ENCODE measurements at regions not wholly inside any gene's neighbourhood (a gene's known extent, or its start where the extent isn't known, plus 50 kb on each side); places are given as distances from the start of the nearest gene placed in this dataset.

DNA sequence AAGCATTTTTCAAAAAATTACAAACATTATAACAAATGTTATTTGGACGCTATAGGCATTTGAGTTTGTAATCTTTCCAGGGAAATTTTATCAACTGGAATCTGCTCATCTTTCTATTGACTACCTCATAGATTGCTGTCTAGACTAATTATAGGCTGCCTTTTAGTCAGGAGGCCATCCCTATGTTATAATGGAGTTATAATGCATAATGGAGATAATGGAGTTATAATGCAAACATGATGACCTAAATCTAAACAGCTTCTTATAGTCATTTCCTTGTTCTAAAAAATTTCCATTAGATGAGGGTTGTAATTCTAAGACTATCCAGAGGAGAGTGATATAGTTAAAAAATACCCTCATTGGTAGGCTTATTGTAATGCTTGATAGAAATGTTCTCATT is 226.4 kb downstream of the SI start:
- no peaks in the 10 kb centered on the region for H3K36me3 ChIP-seq
- no peak overlapping the region for H3K9ac ChIP-seq
- TF ChIP-seq Cebpa-rat (IDR thresholded peaks at IDR 0.05) = no peak
- H3K9me3 ChIP-seq (replicated peaks in 1 of 11) = no peaks in the 10 kb centered on the region
- H3K4me1 ChIP-seq = peaks cover 0 to 7% (median 2%) of the 10 kb centered on the region in 10 experiments; a peak in 7 of 20 replicates
- H3K4me3 ChIP-seq = no peak overlapping the region
- H3K27ac ChIP-seq = no peak overlapping the region
- no peaks in the 10 kb centered on the region for H4K20me1 ChIP-seq
- no peaks in the 10 kb centered on the region for H3K27me3 ChIP-seq
- no peak overlapping the region for H3K4me2 ChIP-seq

- H4K20me1 ChIP-seq = no peaks in the 10 kb centered on the region
- H3K27ac ChIP-seq = no peak overlapping the region
- no peaks in the 10 kb centered on the region for H3K9me3 ChIP-seq (replicated peaks in 1 of 11)
- no peak overlapping the region for H3K9ac ChIP-seq
- no peaks in the 10 kb centered on the region for H3K36me3 ChIP-seq
- no peak overlapping the region for H3K4me2 ChIP-seq
- H3K4me1 ChIP-seq = peaks cover 0 to 7% (median 2%) of the 10 kb centered on the region in 10 experiments; a peak in 7 of 20 replicates
- H3K4me3 ChIP-seq = no peak overlapping the region
- TF ChIP-seq Cebpa-rat (IDR thresholded peaks at IDR 0.05) = no peak
- H3K27me3 ChIP-seq = no peaks in the 10 kb centered on the region
These were observed 227.1 kb downstream of the SI start for GRCh38 chr3:164851204-164851603.

- peaks cover 0 to 7% (median 2%) of the 10 kb centered on the region in 10 experiments; a peak in 7 of 20 replicates for H3K4me1 ChIP-seq
- H3K9me3 ChIP-seq (replicated peaks in 1 of 11) = no peaks in the 10 kb centered on the region
- H3K36me3 ChIP-seq = no peaks in the 10 kb centered on the region
- no peak overlapping the region for H3K9ac ChIP-seq
- H3K4me3 ChIP-seq = no peak overlapping the region
- H3K27me3 ChIP-seq = no peaks in the 10 kb centered on the region
- no peak for TF ChIP-seq Cebpa-rat (IDR thresholded peaks at IDR 0.05)
- H3K27ac ChIP-seq = no peak overlapping the region
- H3K4me2 ChIP-seq = no peak overlapping the region
- H4K20me1 ChIP-seq = no peaks in the 10 kb centered on the region
These were observed 229.4 kb downstream of the SI start for GRCh38 chr3:164848923-164849322.

- Histone ChIP-seq H3K9me3 (replicated peaks in 1 of 11) (no peaks in the 10 kb centered on the region), H3K27me3 (no peaks in the 10 kb centered on the region), H3K4me2 (no peak overlapping the region), H3K4me3 (no peak overlapping the region), H4K20me1 (no peaks in the 10 kb centered on the region), H3K27ac (no peak overlapping the region), H3K4me1 (peaks cover 0 to 7% (median 2%) of the 10 kb centered on the region in 10 experiments; a peak in 7 of 20 replicates), H3K36me3 (no peaks in the 10 kb centered on the region), H3K9ac (no peak overlapping the region)
- TF ChIP-seq Cebpa-rat (IDR thresholded peaks at IDR 0.05) = no peak
These were observed 232.6 kb downstream of the SI start for GRCh38 chr3:164845739-164846138.

- peaks cover 0 to 13% (median 5%) of the 10 kb centered on the region in 10 experiments; a peak in 11 of 20 replicates for H3K4me1 ChIP-seq
- H3K4me3 ChIP-seq = no peak overlapping the region
- H3K4me2 ChIP-seq = peak overlapping the region in 7 of 11 experiments; percentile 20 to 43 (median 26); a peak in 11 of 22 replicates
These were observed 246.1 kb downstream of the SI start for GRCh38 chr3:164832216-164832615.

DNA sequence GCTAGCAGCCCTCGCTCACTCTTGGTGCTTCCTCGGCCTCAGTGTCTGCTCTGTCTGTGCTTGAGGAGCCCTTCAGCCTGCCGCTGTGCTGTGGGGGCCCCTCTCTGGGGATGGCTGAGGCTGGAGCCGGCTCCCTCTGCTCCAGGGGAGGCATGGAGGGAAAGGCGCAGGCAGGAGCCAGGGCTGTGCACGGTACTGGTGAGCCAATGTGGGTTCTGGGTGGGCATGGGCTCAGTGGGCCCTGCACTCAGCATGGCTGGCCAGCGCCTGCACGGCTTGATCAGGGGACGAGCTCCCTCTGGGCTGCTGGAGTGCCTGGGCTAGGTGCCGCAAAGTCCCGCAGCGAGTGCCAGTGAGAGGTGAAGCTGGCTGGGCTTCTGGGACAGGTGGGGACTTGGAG is 260.0 kb downstream of the SI start:
- no peak overlapping the region for H3K4me2 ChIP-seq
- H4K20me1 ChIP-seq = no peaks in the 10 kb centered on the region
- no peaks in the 10 kb centered on the region for H3K27me3 ChIP-seq
- no peak for TF ChIP-seq Cebpa-rat (IDR thresholded peaks at IDR 0.05)
- peaks cover 0 to 3% (median 0%) of the 10 kb centered on the region in 11 experiments; a peak in 1 of 22 replicates for H3K36me3 ChIP-seq
- no peak overlapping the region for H3K9ac ChIP-seq
- peaks cover 10 to 17% (median 13%) of the 10 kb centered on the region in 11 experiments for H3K9me3 ChIP-seq (replicated peaks in 1 of 11)
- H3K27ac ChIP-seq = no peak overlapping the region
- no peaks in the 10 kb centered on the region for H3K4me1 ChIP-seq
- H3K4me3 ChIP-seq = no peak overlapping the region

More at GRCh38 chr3:164832216-164832615, 246.1 kb downstream of the SI start:
- Histone ChIP-seq H3K9ac (no peak overlapping the region), H3K27me3 (no peaks in the 10 kb centered on the region), H3K27ac (no peak overlapping the region; a peak in 1 of 22 replicates), H3K36me3 (no peaks in the 10 kb centered on the region), H3K9me3 (replicated peaks in 1 of 11) (no peaks in the 10 kb centered on the region), H4K20me1 (no peaks in the 10 kb centered on the region)
- no peak for TF ChIP-seq Cebpa-rat (IDR thresholded peaks at IDR 0.05)

DNA sequence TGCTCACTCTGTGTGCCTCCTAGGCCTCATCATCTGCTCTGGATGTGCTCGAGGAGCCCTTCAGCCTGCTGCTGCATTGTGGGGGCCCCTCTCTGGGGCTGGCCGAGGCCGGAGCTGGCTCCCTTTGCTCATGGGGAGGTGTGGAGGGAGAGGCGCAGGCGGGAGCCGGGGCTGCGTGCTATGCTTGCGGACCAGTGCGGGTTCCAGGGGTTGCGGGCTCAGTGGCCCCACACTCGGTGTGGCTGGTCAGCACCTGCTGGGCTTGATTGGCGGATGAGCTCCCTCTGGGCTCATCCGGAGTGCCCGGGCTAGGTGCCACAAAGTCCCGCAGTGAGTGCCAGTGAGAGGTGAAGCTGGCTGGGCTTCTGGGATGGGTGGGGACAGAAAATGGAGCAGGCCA is 264.2 kb downstream of the SI start:
- TF ChIP-seq Cebpa-rat (IDR thresholded peaks at IDR 0.05) = no peak
- H3K4me3 ChIP-seq = no peak overlapping the region
- H3K36me3 ChIP-seq = peaks cover 0 to 3% (median 0%) of the 10 kb centered on the region in 11 experiments; a peak in 1 of 22 replicates
- peaks cover 10 to 15% (median 13%) of the 10 kb centered on the region in 11 experiments for H3K9me3 ChIP-seq (replicated peaks in 1 of 11)
- H4K20me1 ChIP-seq = no peaks in the 10 kb centered on the region
- H3K27me3 ChIP-seq = no peaks in the 10 kb centered on the region
- no peaks in the 10 kb centered on the region for H3K4me1 ChIP-seq
- H3K27ac ChIP-seq = no peak overlapping the region
- no peak overlapping the region for H3K4me2 ChIP-seq
- H3K9ac ChIP-seq = no peak overlapping the region

DNA sequence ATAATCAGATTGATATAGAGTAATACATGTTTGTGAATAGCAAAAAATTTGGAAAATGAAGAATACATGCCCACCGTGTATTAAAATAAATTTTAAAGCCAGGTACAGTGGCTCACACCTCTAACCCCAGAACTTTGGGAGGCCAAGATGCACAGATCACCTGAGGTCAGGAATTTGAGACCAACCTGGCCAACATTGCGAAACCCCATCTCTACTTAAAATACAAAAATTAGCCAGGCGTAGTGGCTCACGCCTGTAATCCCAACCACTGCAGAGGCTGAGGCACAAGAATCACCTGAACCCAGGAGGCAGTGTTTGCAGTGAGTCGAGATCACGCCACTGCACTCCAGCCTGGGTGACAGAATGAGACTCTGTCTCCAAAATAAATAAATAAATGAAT is 266.3 kb downstream of the SI start:
- no peak overlapping the region for H3K4me2 ChIP-seq
- no peak overlapping the region for H3K9ac ChIP-seq
- H3K27me3 ChIP-seq = no peaks in the 10 kb centered on the region
- peak in 2 of 11 experiments; percentile 35 to 44; a peak in 2 of 22 replicates for TF ChIP-seq Cebpa-rat (IDR thresholded peaks at IDR 0.05)
- no peak overlapping the region for H3K27ac ChIP-seq
- no peaks in the 10 kb centered on the region; a peak in 1 of 22 replicates for H3K9me3 ChIP-seq (replicated peaks in 1 of 11)
- no peaks in the 10 kb centered on the region for H3K4me1 ChIP-seq
- no peak overlapping the region for H3K4me3 ChIP-seq
- no peaks in the 10 kb centered on the region for H4K20me1 ChIP-seq
- no peaks in the 10 kb centered on the region for H3K36me3 ChIP-seq

GRCh38 chr3:164806188-164806587 is 272.1 kb downstream of the SI start:
- H3K9ac ChIP-seq = no peak overlapping the region
- H3K27ac ChIP-seq = no peak overlapping the region
- H3K36me3 ChIP-seq = no peaks in the 10 kb centered on the region
- H3K27me3 ChIP-seq = no peaks in the 10 kb centered on the region
- peaks cover 0 to 4% (median 0%) of the 10 kb centered on the region in 11 experiments; a peak in 3 of 22 replicates for H3K9me3 ChIP-seq (replicated peaks in 1 of 11)
- TF ChIP-seq Cebpa-rat (IDR thresholded peaks at IDR 0.05) = no peak
- H3K4me1 ChIP-seq = no peaks in the 10 kb centered on the region
- no peak overlapping the region for H3K4me3 ChIP-seq
- H4K20me1 ChIP-seq = no peaks in the 10 kb centered on the region
- H3K4me2 ChIP-seq = no peak overlapping the region

- H3K27ac ChIP-seq = no peak overlapping the region
- H3K4me3 ChIP-seq = no peak overlapping the region
- no peaks in the 10 kb centered on the region for H3K36me3 ChIP-seq
- no peaks in the 10 kb centered on the region for H3K4me1 ChIP-seq
- H3K9me3 ChIP-seq (replicated peaks in 1 of 11) = no peaks in the 10 kb centered on the region
- H3K9ac ChIP-seq = no peak overlapping the region
- no peaks in the 10 kb centered on the region for H4K20me1 ChIP-seq
- H3K27me3 ChIP-seq = no peaks in the 10 kb centered on the region
- H3K4me2 ChIP-seq = no peak overlapping the region
- no peak for TF ChIP-seq Cebpa-rat (IDR thresholded peaks at IDR 0.05)
These were observed 284.2 kb downstream of the SI start for GRCh38 chr3:164794099-164794498.

Measured in BLaER1 treated with 17β-estradiol and CSF1 and Interleukin-3, amounts not matched to agents 10 nM and 100 nM (cell line).